PC-9 (cell line): ENCODE measurements at regions not wholly inside any gene's neighbourhood (a gene's known extent, or its start where the extent isn't known, plus 50 kb on each side); places are given as distances from the start of the nearest gene placed in this dataset.
"Not testable (repeated sequence)": the region's sequence is repeated elsewhere in the genome, so short reads cannot be mapped to it uniquely, and the experiment has no call there.

ENCODE experiments used
- BruUV-seq: library from RNA; stranded (reverse); fragments of 400-500 nt; replicated peaks from 2 replicates; lab custom pipeline; 2021; lab: Mats Ljungman, UMichigan
- CTCF ChIA-PET: fragments of 300-600 bp; sonication (Branson Sonifier 250); formaldehyde crosslinking; loops from one replicate; lab custom pipeline; 2022; ENCODE audit warnings: antibody characterized with exemption; lab: Charles Lee
- POLR2A ChIA-PET: fragments of 300-600 bp; sonication (Branson Sonifier 250); formaldehyde crosslinking; loops from one replicate; lab custom pipeline; 2022; ENCODE audit warnings: antibody characterized with exemption; ENCODE audit not compliant: unreplicated experiment; lab: Charles Lee
- DNase-seq, 2 experiments: peaks; one replicate each; pipeline versions ENCODE4 v3.0.0 to v3.0.0-alpha.2; 2015 to 2022; ENCODE audit warnings: mixed read lengths in 1 of 2
- H2AFZ ChIP-seq: fragments of 200-600 bp; sonication (generic); 2 replicates; pipeline ENCODE4 v1.8.1; 2017; ENCODE audit warnings: antibody characterized with exemption
- H3F3A ChIP-seq: fragments of 200-600 bp; sonication (generic); 2 replicates; pipeline ENCODE4 v1.8.1; 2017; ENCODE audit warnings: antibody characterized with exemption, mild to moderate bottlenecking, low read depth; ENCODE audit not compliant: insufficient read depth
- H3K27ac ChIP-seq: fragments of 200-600 bp; sonication (generic); 2 replicates; pipeline ENCODE4 v1.6.1; 2016; ENCODE audit warnings: mixed run types
- H3K27me3 ChIP-seq: fragments of 200-600 bp; sonication (generic); 2 replicates; pipeline ENCODE4 v1.6.1; 2016; ENCODE audit warnings: low read depth, mixed run types; ENCODE audit not compliant: insufficient read depth
- H3K36me3 ChIP-seq: fragments of 200-600 bp; sonication (generic); 2 replicates; pipeline ENCODE4 v1.6.1; 2016; ENCODE audit warnings: low read depth, mixed run types
- H3K4me1 ChIP-seq: fragments of 200-600 bp; sonication (generic); replicated peaks from 2 replicates; pipeline ENCODE4 v1.6.1; 2016; ENCODE audit warnings: mixed run types; ENCODE audit not compliant: insufficient read depth
- H3K4me2 ChIP-seq: fragments of 200-600 bp; sonication (generic); 2 replicates; pipeline ENCODE4 v1.6.1; 2017; ENCODE audit warnings: mixed run types
- H3K4me3 ChIP-seq: fragments of 200-600 bp; sonication (generic); 2 replicates; pipeline ENCODE4 v1.6.1; 2016; ENCODE audit warnings: mixed run types
- H3K79me2 ChIP-seq: fragments of 200-600 bp; sonication (generic); 2 replicates; pipeline ENCODE4 v1.6.1; 2017; ENCODE audit warnings: low read depth, mixed run types
- H3K9me2 ChIP-seq: fragments of 200-600 bp; sonication (generic); 2 replicates; pipeline ENCODE4 v1.8.1; 2017; ENCODE audit warnings: mild to moderate bottlenecking; ENCODE audit not compliant: insufficient read depth
- H3K9me3 ChIP-seq: fragments of 200-600 bp; sonication (generic); 2 replicates; pipeline ENCODE4 v1.8.1; 2016; ENCODE audit warnings: low read depth; ENCODE audit not compliant: insufficient read depth
- H4K20me1 ChIP-seq: fragments of 200-600 bp; sonication (generic); 2 replicates; pipeline ENCODE4 v1.8.1; 2017; ENCODE audit not compliant: insufficient read depth
- CTCF ChIP-seq: fragments of 200-600 bp; sonication (generic); conservative IDR thresholded peaks from 2 replicates; pipeline ENCODE4 v1.6.1; 2017; ENCODE audit warnings: mixed run types, antibody characterized with exemption, mild to moderate bottlenecking, moderate library complexity
- EZH2 ChIP-seq: fragments of 200-600 bp; sonication (generic); IDR thresholded peaks from 2 replicates; pipeline ENCODE4 v1.8.0; 2017; ENCODE audit warnings: antibody characterized with exemption, low read depth
- intact Hi-C: fragments of 100-400 bp; cut with micrococcal nuclease; formaldehyde crosslinking; loops from one replicate; pipeline ENCODE4 v1.10.0; 2022; ENCODE audit not compliant: unreplicated experiment

GRCh38 chr5:28305891-28306290 lies 1267.5 kb upstream of the CDH9 start:
- DNase-seq: no peak
- no peak overlapping the region for H2AFZ ChIP-seq
- TF ChIP-seq CTCF (no peak), EZH2 (no peak)
- intact Hi-C loops: no loop called here
- no peak overlapping the region for H3K27ac ChIP-seq
- H3K4me2 ChIP-seq: no peak overlapping the region
- H3K9me3 ChIP-seq: 0 out of 2 replicates have a peak, but pooled peaks cover 8% of the 10 kb centered on the region
- no peaks in the 10 kb centered on the region for H3K27me3 ChIP-seq
- no peak overlapping the region for H3K4me3 ChIP-seq
- H4K20me1 ChIP-seq: no peaks in the 10 kb centered on the region
- H3K9me2 ChIP-seq: no peaks in the 10 kb centered on the region
- no peaks in the 10 kb centered on the region; the same call in 1 of the 2 replicates for H3F3A ChIP-seq
- H3K4me1 ChIP-seq: no peaks in the 10 kb centered on the region
- no peaks in the 10 kb centered on the region for H3K79me2 ChIP-seq
- ChIA-PET POLR2A (no interaction called here), CTCF (no interaction called here)
- H3K36me3 ChIP-seq: no peaks in the 10 kb centered on the region
- BruUV-seq: no TSS peak

- H3K9me2 ChIP-seq: no peaks in the 10 kb centered on the region
- H3K4me2 ChIP-seq: no peak overlapping the region
- H3K27me3 ChIP-seq: no peaks in the 10 kb centered on the region
- no peak overlapping the region for H3K4me3 ChIP-seq
- H3K79me2 ChIP-seq: no peaks in the 10 kb centered on the region
- intact Hi-C loops: no loop called here
- H3K27ac ChIP-seq: no peak overlapping the region
- H4K20me1 ChIP-seq: no peaks in the 10 kb centered on the region
- peak; percentile 62 to 81 for DNase-seq
- ChIA-PET POLR2A (no interaction called here), CTCF (no interaction called here)
- H3K36me3 ChIP-seq: no peaks in the 10 kb centered on the region
- H2AFZ ChIP-seq: no peak overlapping the region
- no peaks in the 10 kb centered on the region for H3K4me1 ChIP-seq
- no peak for TF ChIP-seq CTCF
- H3F3A ChIP-seq: no peaks in the 10 kb centered on the region
- 0 out of 2 replicates have a peak, but pooled peaks cover 8% of the 10 kb centered on the region for H3K9me3 ChIP-seq
- no TSS peak for BruUV-seq
These were observed 1263.3 kb upstream of the CDH9 start for GRCh38 chr5:28301712-28302111.

- CTCF ChIA-PET: no interaction called here
These were observed 1258.0 kb upstream of the CDH9 start for GRCh38 chr5:28296254-28297013.

GRCh38 chr5:28287021-28287420 lies 1248.6 kb upstream of the CDH9 start:
- H3K4me1 ChIP-seq, H3K4me2 ChIP-seq, CTCF ChIA-PET, DNase-seq, H3F3A ChIP-seq, H3K9me3 ChIP-seq, H3K4me3 ChIP-seq, H3K27me3 ChIP-seq, POLR2A ChIA-PET, H4K20me1 ChIP-seq, intact Hi-C loops, H3K79me2 ChIP-seq, H2AFZ ChIP-seq, H3K36me3 ChIP-seq, H3K27ac ChIP-seq, H3K9me2 ChIP-seq, BruUV-seq: not testable (repeated sequence)

More at GRCh38 chr5:28296254-28297013, 1258.0 kb upstream of the CDH9 start:
- Histone ChIP-seq H2AFZ (no peak overlapping the region), H3K4me1 (no peaks in the 10 kb centered on the region), H3K36me3 (no peaks in the 10 kb centered on the region), H3K27me3 (no peaks in the 10 kb centered on the region), H4K20me1 (no peaks in the 10 kb centered on the region), H3K4me2 (no peak overlapping the region), H3K79me2 (no peaks in the 10 kb centered on the region), H3K4me3 (no peak overlapping the region), H3K9me2 (0 out of 2 replicates have a peak, but pooled peaks cover 3% of the 10 kb centered on the region), H3F3A (no peaks in the 10 kb centered on the region), H3K9me3 (0 out of 2 replicates have a peak, but pooled peaks cover 3% of the 10 kb centered on the region), H3K27ac (no peak overlapping the region)
- no peak for TF ChIP-seq CTCF
- TF ChIP-seq EZH2: no peak
- DNase-seq: no peak
- POLR2A ChIA-PET: no interaction called here
- intact Hi-C loops: no loop called here
- BruUV-seq: no TSS peak
